HEK293 (cell line): ENCODE measurements at regions not wholly inside any gene's neighbourhood (a gene's known extent, or its start where the extent isn't known, plus 50 kb on each side); places are given as distances from the start of the nearest gene placed in this dataset.

Source experiments
- CTCF ChIA-PET: fragments of 350-600 bp; formaldehyde crosslinking; extraction: SDS; loops from one replicate; lab custom pipeline; 2021; ENCODE audit warnings: antibody characterized with exemption; lab: Yijun Ruan, JAX
- POLR2A ChIA-PET: fragments of 300-600 bp; formaldehyde crosslinking; extraction: SDS; loops from one replicate; lab custom pipeline; 2020; ENCODE audit warnings: antibody characterized with exemption, inconsistent platforms; lab: Yijun Ruan, JAX
- H3K27ac ChIP-seq: fragments of 200-500 bp; sonication (Bioruptor generic); 2 replicates; pipeline ENCODE4 v1.5.1; 2014; ENCODE audit warnings: low read depth, low read length, control low read depth, inconsistent platforms; ENCODE audit errors: extremely low read depth
- H3K36me3 ChIP-seq, 2 experiments: fragments of 200-500 bp in 1 of 2; sonication (Bioruptor generic) in 1 of 2; 1 replicate in 1 of 2; 2 replicates in 1 of 2; pipeline ENCODE4 v1.5.1; 2014 to 2017; ENCODE audit warnings: inconsistent platforms in 2 of 2, low read length in 2 of 2; ENCODE audit not compliant: control insufficient read depth in 2 of 2, insufficient read depth in 1 of 2
- H3K4me1 ChIP-seq: fragments of 200-500 bp; sonication (Bioruptor generic); 2 replicates; pipeline ENCODE4 v1.5.1; 2014; ENCODE audit warnings: mild to moderate bottlenecking, low read length, inconsistent platforms; ENCODE audit not compliant: control insufficient read depth, insufficient read depth
- H3K4me3 ChIP-seq: 2 replicates; pipeline ENCODE4 v1.5.1; 2011; ENCODE audit warnings: low read depth, mild to moderate bottlenecking, control low read depth, low read length, moderate library complexity
- H3K9me3 ChIP-seq: fragments of 200-500 bp; sonication (Bioruptor generic); 2 replicates; pipeline ENCODE4 v1.5.1; 2014; ENCODE audit warnings: low read depth, low read length, inconsistent platforms; ENCODE audit not compliant: control insufficient read depth, insufficient read depth
- BCL11B ChIP-seq: fragments of 450-650 bp; formaldehyde crosslinking; IDR thresholded peaks from 2 replicates; pipeline ENCODE4 v1.5.1; 2016; ENCODE audit warnings: low read depth, missing biosample characterization, missing genetic modification characterization
- HOXD13 ChIP-seq: sonication (generic); formaldehyde crosslinking; IDR thresholded peaks from 2 replicates; pipeline ENCODE4 v1.8.0; 2022; ENCODE audit warnings: missing genetic modification reagents, borderline replicate concordance
- OVOL3 ChIP-seq: fragments of 450-650 bp; formaldehyde crosslinking; IDR thresholded peaks from 2 replicates; pipeline ENCODE4 v1.5.1; 2016; ENCODE audit warnings: missing biosample characterization, missing genetic modification characterization
- YY1 ChIP-seq: fragments of 450-650 bp; formaldehyde crosslinking; IDR thresholded peaks from 2 replicates; pipeline ENCODE4 v1.5.1; 2018; ENCODE audit warnings: missing biosample characterization, missing genetic modification characterization
- ZBTB1 ChIP-seq: fragments of 450-650 bp; formaldehyde crosslinking; IDR thresholded peaks from 2 replicates; pipeline ENCODE4 v1.5.1; 2016; ENCODE audit warnings: missing biosample characterization, missing genetic modification characterization
- ZBTB17 ChIP-seq: fragments of 450-650 bp; formaldehyde crosslinking; IDR thresholded peaks from 2 replicates; pipeline ENCODE4 v1.5.1; 2016; ENCODE audit warnings: missing biosample characterization, missing genetic modification characterization
- ZBTB21 ChIP-seq: fragments of 450-650 bp; formaldehyde crosslinking; IDR thresholded peaks from 2 replicates; pipeline ENCODE4 v1.5.1; 2017; ENCODE audit warnings: missing biosample characterization, missing genetic modification characterization
- ZNF140 ChIP-seq: fragments of 450-650 bp; formaldehyde crosslinking; IDR thresholded peaks from 2 replicates; pipeline ENCODE4 v1.5.1; 2016; ENCODE audit warnings: missing biosample characterization, missing genetic modification characterization
- ZNF175 ChIP-seq: fragments of 450-650 bp; formaldehyde crosslinking; IDR thresholded peaks from 2 replicates; pipeline ENCODE4 v1.5.1; 2016; ENCODE audit warnings: missing biosample characterization, missing genetic modification characterization
- ZNF211 ChIP-seq: fragments of 450-650 bp; formaldehyde crosslinking; IDR thresholded peaks from 2 replicates; pipeline ENCODE4 v1.5.1; 2016; ENCODE audit warnings: low read depth, missing biosample characterization, missing genetic modification characterization
- ZNF404 ChIP-seq: fragments of 450-650 bp; formaldehyde crosslinking; IDR thresholded peaks from 2 replicates; pipeline ENCODE4 v1.5.1; 2017; ENCODE audit warnings: missing biosample characterization, missing genetic modification characterization
- ZNF416 ChIP-seq: fragments of 450-650 bp; formaldehyde crosslinking; IDR thresholded peaks from 2 replicates; pipeline ENCODE4 v1.5.1; 2016; ENCODE audit warnings: missing biosample characterization, missing genetic modification characterization
- ZNF513 ChIP-seq: fragments of 450-650 bp; IDR thresholded peaks from 2 replicates; pipeline ENCODE4 v1.5.1; 2018; ENCODE audit warnings: missing biosample characterization, missing genetic modification characterization
- ZNF558 ChIP-seq: fragments of 450-650 bp; formaldehyde crosslinking; IDR thresholded peaks from 2 replicates; pipeline ENCODE4 v1.5.1; 2016; ENCODE audit warnings: missing biosample characterization, missing genetic modification characterization
- ZNF571 ChIP-seq: fragments of 450-650 bp; formaldehyde crosslinking; IDR thresholded peaks from 2 replicates; pipeline ENCODE4 v1.5.0; 2017; ENCODE audit warnings: missing biosample characterization, missing genetic modification characterization
- ZNF600 ChIP-seq: fragments of 450-650 bp; formaldehyde crosslinking; IDR thresholded peaks from 2 replicates; pipeline ENCODE4 v1.5.1; 2016; ENCODE audit warnings: missing biosample characterization, missing genetic modification characterization
- ZNF623 ChIP-seq: fragments of 450-650 bp; formaldehyde crosslinking; IDR thresholded peaks from 2 replicates; pipeline ENCODE4 v1.5.1; 2016; ENCODE audit warnings: missing biosample characterization, missing genetic modification characterization
- ZNF626 ChIP-seq: fragments of 450-650 bp; sonication (Bioruptor Pico); formaldehyde crosslinking; IDR thresholded peaks from 2 replicates; pipeline ENCODE4 v1.5.1; 2018; ENCODE audit warnings: missing biosample characterization, missing genetic modification characterization, inconsistent platforms
- ZNF658 ChIP-seq: fragments of 450-650 bp; formaldehyde crosslinking; IDR thresholded peaks from 2 replicates; pipeline ENCODE4; 2016; ENCODE audit warnings: missing biosample characterization, missing genetic modification characterization
- ZNF777 ChIP-seq: fragments of 450-650 bp; formaldehyde crosslinking; IDR thresholded peaks from 2 replicates; pipeline ENCODE4 v1.5.1; 2017; ENCODE audit warnings: missing biosample characterization, missing genetic modification characterization, borderline replicate concordance
- ZSCAN16 ChIP-seq: fragments of 450-650 bp; formaldehyde crosslinking; IDR thresholded peaks from 2 replicates; pipeline ENCODE4 v1.5.1; 2016; ENCODE audit warnings: missing biosample characterization, missing genetic modification characterization
- ZSCAN18 ChIP-seq: fragments of 450-650 bp; formaldehyde crosslinking; IDR thresholded peaks from 2 replicates; pipeline ENCODE4 v1.5.1; 2016; ENCODE audit warnings: missing biosample characterization, missing genetic modification characterization
- ZSCAN4 ChIP-seq: fragments of 450-650 bp; formaldehyde crosslinking; IDR thresholded peaks from 2 replicates; pipeline ENCODE4 v1.5.1; 2017; ENCODE audit warnings: missing biosample characterization, missing genetic modification characterization
- TF ChIP-seq, protein P1 (sequence below): fragments of 450-650 bp; formaldehyde crosslinking; IDR thresholded peaks from 2 replicates; pipeline ENCODE4 v1.5.1; 2016; ENCODE audit warnings: missing biosample characterization, missing genetic modification characterization
- TF ChIP-seq, protein P2 (sequence below): fragments of 450-650 bp; formaldehyde crosslinking; IDR thresholded peaks from 2 replicates; pipeline ENCODE4 v1.5.1; 2016; ENCODE audit warnings: missing biosample characterization, missing genetic modification characterization

DNA sequence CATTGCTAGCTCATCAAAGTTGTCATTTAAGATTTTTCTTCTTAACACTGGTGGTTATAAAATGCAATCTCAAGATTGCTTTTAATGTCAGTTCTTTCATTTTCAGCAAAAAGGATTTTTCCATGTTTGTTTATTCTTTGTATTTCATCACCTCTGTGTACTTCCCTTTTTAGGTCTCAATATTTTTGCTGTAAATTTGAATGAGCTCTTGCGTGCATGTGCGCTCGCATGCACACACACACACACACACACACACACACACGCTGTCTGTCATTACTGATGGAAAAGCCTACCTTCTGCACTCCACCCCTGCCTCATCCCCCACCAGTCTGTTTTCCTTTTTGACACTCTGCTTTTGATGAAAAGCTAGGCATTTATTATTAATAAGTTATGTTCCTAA, 85.3 kb upstream of the FYN start:
- CTCF ChIA-PET, result interaction anchor here (0.6 to 1.8 kb wide), 8 partner anchors 16 to 249 kb away, joined by 3 to 5 read pairs (median 4); no protein-coding TSS in a partner anchor
- H3K4me3 ChIP-seq, result no peak overlapping the region
- TF ChIP-seq, protein P1, sequence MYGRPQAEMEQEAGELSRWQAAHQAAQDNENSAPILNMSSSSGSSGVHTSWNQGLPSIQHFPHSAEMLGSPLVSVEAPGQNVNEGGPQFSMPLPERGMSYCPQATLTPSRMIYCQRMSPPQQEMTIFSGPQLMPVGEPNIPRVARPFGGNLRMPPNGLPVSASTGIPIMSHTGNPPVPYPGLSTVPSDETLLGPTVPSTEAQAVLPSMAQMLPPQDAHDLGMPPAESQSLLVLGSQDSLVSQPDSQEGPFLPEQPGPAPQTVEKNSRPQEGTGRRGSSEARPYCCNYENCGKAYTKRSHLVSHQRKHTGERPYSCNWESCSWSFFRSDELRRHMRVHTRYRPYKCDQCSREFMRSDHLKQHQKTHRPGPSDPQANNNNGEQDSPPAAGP (tag by site-specific recombination), result no peak
- TF ChIP-seq, protein P2, sequence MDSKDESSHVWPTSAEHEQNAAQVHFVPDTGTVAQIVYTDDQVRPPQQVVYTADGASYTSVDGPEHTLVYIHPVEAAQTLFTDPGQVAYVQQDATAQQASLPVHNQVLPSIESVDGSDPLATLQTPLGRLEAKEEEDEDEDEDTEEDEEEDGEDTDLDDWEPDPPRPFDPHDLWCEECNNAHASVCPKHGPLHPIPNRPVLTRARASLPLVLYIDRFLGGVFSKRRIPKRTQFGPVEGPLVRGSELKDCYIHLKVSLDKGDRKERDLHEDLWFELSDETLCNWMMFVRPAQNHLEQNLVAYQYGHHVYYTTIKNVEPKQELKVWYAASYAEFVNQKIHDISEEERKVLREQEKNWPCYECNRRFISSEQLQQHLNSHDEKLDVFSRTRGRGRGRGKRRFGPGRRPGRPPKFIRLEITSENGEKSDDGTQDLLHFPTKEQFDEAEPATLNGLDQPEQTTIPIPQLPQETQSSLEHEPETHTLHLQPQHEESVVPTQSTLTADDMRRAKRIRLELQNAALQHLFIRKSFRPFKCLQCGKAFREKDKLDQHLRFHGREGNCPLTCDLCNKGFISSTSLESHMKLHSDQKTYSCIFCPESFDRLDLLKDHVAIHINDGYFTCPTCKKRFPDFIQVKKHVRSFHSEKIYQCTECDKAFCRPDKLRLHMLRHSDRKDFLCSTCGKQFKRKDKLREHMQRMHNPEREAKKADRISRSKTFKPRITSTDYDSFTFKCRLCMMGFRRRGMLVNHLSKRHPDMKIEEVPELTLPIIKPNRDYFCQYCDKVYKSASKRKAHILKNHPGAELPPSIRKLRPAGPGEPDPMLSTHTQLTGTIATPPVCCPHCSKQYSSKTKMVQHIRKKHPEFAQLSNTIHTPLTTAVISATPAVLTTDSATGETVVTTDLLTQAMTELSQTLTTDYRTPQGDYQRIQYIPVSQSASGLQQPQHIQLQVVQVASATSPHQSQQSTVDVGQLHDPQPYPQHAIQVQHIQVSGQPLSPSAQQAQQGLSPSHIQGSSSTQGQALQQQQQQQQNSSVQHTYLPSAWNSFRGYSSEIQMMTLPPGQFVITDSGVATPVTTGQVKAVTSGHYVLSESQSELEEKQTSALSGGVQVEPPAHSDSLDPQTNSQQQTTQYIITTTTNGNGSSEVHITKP, result no peak
- 0 out of 2 replicates have a peak, but pooled peaks have one; percentile 64 for TF ChIP-seq ZSCAN4
- TF ChIP-seq ZNF404 (tag by site-specific recombination), result no peak
- TF ChIP-seq ZNF571, result no peak
- TF ChIP-seq ZNF513 (tag by site-specific recombination), result no peak
- TF ChIP-seq, all 188 proteins: peak for 1
- Histone ChIP-seq H3K4me1 (peaks cover 12% of the 10 kb centered on the region), H3K9me3 (no peaks in the 10 kb centered on the region), H3K27ac (no peak overlapping the region), H3K36me3 (no peaks in the 10 kb centered on the region)
- POLR2A ChIA-PET, result interaction anchor here (0.7 to 1.2 kb wide), 3 partner anchors 15 to 79 kb away, joined by 3 to 5 read pairs (median 5); no protein-coding TSS in a partner anchor

GRCh38 chr6:111959766-111960165, 86.5 kb upstream of the FYN start:
- Histone ChIP-seq H3K27ac (no peak overlapping the region), H3K9me3 (no peaks in the 10 kb centered on the region), H3K4me1 (peaks cover 12% of the 10 kb centered on the region), H3K36me3 (no peaks in the 10 kb centered on the region), H3K4me3 (no peak overlapping the region)
- ChIA-PET POLR2A (no interaction called here), CTCF (interaction anchor here (0.7 to 1.8 kb wide), 2 partner anchors 196 to 609 kb away, joined by 3 to 5 read pairs; no protein-coding TSS in a partner anchor)
- no peak for TF ChIP-seq ZBTB21 (tag by site-specific recombination)
- no peak for TF ChIP-seq ZSCAN16 (tag by site-specific recombination)
- no peak for TF ChIP-seq ZNF140 (tag by site-specific recombination)
- no peak for TF ChIP-seq ZNF211 (tag by site-specific recombination)
- TF ChIP-seq HOXD13 (CRISPR knock-in tag), result no peak

DNA sequence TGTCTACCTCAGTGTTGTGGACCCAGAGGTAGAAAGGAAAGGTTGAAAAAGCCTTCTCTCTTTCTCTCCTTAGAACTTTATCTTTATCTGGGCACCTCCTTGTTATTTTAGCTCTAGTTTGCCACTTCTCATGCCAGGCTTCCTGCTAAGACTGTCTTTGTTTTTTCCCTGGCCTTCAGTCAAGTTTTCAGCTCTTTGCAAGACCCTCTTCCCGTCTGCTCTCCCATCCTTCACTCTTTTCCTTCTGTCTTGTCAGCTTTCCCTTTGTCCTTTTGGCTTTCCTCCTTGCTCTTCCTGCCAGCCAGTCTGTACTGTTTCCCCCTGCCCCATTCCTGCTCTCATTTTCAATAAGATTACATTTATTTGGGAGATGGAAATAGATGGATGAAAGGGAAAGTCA, 86.8 kb upstream of the CCN6 start:
- Histone ChIP-seq H3K4me3 (no peak overlapping the region), H3K4me1 (no peaks in the 10 kb centered on the region)
- CTCF ChIA-PET, result interaction anchor here (0.6 to 0.9 kb wide), 3 partner anchors 16 to 25 kb away, joined by 3 to 4 read pairs (median 3); no protein-coding TSS in a partner anchor
- TF ChIP-seq YY1 (tag by site-specific recombination) (no peak), ZBTB17 (tag by site-specific recombination) (no peak), ZNF623 (tag by site-specific recombination) (no peak), ZNF571 (no peak), ZNF416 (tag by site-specific recombination) (no peak), OVOL3 (tag by site-specific recombination) (no peak), ZNF558 (no peak), ZSCAN18 (tag by site-specific recombination) (no peak), ZNF658 (tag by site-specific recombination) (no peak), ZNF175 (tag by site-specific recombination) (no peak), ZBTB1 (no peak), BCL11B (no peak), ZNF600 (tag by site-specific recombination) (no peak), ZNF777 (tag by site-specific recombination) (no peak), ZNF626 (tag by site-specific recombination) (no peak)

More for the DNA sequence above, 86.8 kb upstream of the CCN6 start:
- Histone ChIP-seq H3K9me3 (no peaks in the 10 kb centered on the region), H3K36me3 (no peaks in the 10 kb centered on the region), H3K27ac (no peak overlapping the region)
- POLR2A ChIA-PET, result no interaction called here
